CD4-positive, CD25-positive, alpha-beta regulatory T cell (primary cell): ENCODE measurements at regions not wholly inside any gene's neighbourhood (a gene's known extent, or its start where the extent isn't known, plus 50 kb on each side); places are given as distances from the start of the nearest gene placed in this dataset.
A peak's percentile ranks its signal among the peaks of the same experiment; 100 is the strongest.

Experiments used
- ATAC-seq, 2 donors: fragments of 150-1000 bp; cut with Tn5 transposase; one replicate each; pipeline ENCODE4 v1.10.0; 2021; ENCODE audit warnings: low read depth in 2 of 2, moderate number of reproducible peaks in 2 of 2, moderate library complexity in 1 of 2
- DNase-seq, 3 donors: peaks; one replicate each; pipeline versions ENCODE4 v3.0.0 to v3.0.0-alpha.2; 2012 to 2022; ENCODE audit warnings: mixed read lengths in 1 of 3
- H3K27ac ChIP-seq: one replicate; pipeline ENCODE4 v1.7.0; 2013; ENCODE audit warnings: mild to moderate bottlenecking, low read length; ENCODE audit not compliant: insufficient read depth, poor library complexity, severe bottlenecking
- H3K27me3 ChIP-seq: one replicate; pipeline ENCODE4 v1.7.0; 2013; ENCODE audit warnings: low read length; ENCODE audit not compliant: control insufficient read depth, insufficient read depth
- H3K36me3 ChIP-seq: one replicate; pipeline ENCODE4 v1.7.0; 2013; ENCODE audit warnings: mild to moderate bottlenecking, low read length, moderate library complexity; ENCODE audit not compliant: control insufficient read depth, insufficient read depth
- H3K4me1 ChIP-seq: 2 replicates; pipeline ENCODE4 v1.7.0; 2013; ENCODE audit warnings: mild to moderate bottlenecking, low read length; ENCODE audit not compliant: insufficient read depth, control insufficient read depth, poor library complexity, severe bottlenecking
- H3K4me3 ChIP-seq: one replicate; pipeline ENCODE4 v1.7.0; 2013; ENCODE audit warnings: low read depth, mild to moderate bottlenecking, low read length, moderate library complexity
- H3K9me3 ChIP-seq, 2 experiments: 1 replicate in 1 of 2; 2 replicates in 1 of 2; pipeline ENCODE4 v1.7.0; 2013; ENCODE audit warnings: low read length in 2 of 2, mild to moderate bottlenecking in 1 of 2, moderate library complexity in 1 of 2; ENCODE audit not compliant: control insufficient read depth in 2 of 2
- H3K27ac Mint-ChIP-seq, 3 donors: one replicate each; pipeline ENCODE4 v1.8.0; 2020 to 2022; ENCODE audit warnings: mild to moderate bottlenecking in 3 of 3, mixed read lengths in 3 of 3, moderate library complexity in 2 of 3
- H3K27me3 Mint-ChIP-seq: one replicate; pipeline ENCODE4 v1.8.0; 2022; ENCODE audit warnings: mild to moderate bottlenecking, mixed read lengths
- H3K36me3 Mint-ChIP-seq: one replicate; pipeline ENCODE4 v1.8.0; 2020; ENCODE audit warnings: mixed read lengths
- H3K4me1 Mint-ChIP-seq, 4 donors: one replicate each; pipeline ENCODE4 v1.8.0; 2020 to 2022; ENCODE audit warnings: mixed read lengths in 4 of 4, mild to moderate bottlenecking in 1 of 4
- H3K4me3 Mint-ChIP-seq, 4 donors: one replicate each; pipeline ENCODE4 v1.8.0; 2020 to 2022; ENCODE audit warnings: mild to moderate bottlenecking in 4 of 4, mixed read lengths in 4 of 4, moderate library complexity in 3 of 4
- H3K9me3 Mint-ChIP-seq, 7 donors: one replicate each; pipeline ENCODE4 v1.8.0; 2020 to 2022; ENCODE audit warnings: mixed read lengths in 7 of 7, mild to moderate bottlenecking in 3 of 7, moderate library complexity in 2 of 7

DNA sequence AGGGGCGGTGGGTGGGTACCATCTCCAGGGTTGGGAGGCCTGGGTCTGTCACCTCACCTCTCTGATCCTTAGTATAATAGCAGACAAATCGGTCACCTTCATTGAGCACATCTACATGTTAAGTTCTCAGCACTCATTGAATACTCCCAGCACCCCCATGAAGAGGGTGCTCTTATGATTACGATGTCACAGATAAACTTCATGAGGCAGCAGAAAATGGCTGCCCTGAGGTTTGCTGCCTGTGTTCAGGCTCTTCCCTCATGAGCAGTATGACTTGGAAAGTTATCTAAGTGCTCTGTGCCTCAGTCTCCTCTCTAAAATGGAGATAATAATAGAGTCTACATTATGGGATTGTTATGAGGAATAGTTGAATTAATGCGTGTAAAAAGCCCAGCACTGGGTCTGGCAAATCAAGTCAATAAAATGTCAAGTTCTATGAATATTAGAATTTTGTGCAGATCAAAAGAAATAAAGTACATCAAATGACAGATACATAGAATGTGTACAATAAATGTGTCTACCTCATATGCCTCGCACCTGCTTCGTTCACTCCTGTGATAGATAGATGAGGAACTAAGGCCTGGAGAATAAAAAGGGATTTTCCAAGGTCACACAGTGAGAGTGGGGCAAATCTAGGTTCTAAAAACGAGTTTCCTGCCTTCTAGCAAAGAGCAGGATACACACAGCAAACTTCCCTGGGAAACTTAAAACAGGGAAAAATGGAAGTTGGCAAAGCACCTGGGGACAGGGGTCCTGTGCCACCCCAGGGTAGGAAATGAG, 142.2 kb upstream of the MRPS22 start:
- no peaks in the 10 kb centered on the region for H3K36me3 Mint-ChIP-seq
- H3K4me1 Mint-ChIP-seq = no peaks in the 10 kb centered on the region
- no peaks in the 10 kb centered on the region for H3K27me3 ChIP-seq
- peaks cover 0 to 7% (median 4%) of the 10 kb centered on the region in 7 donors for H3K9me3 Mint-ChIP-seq
- no peaks in the 10 kb centered on the region for H3K36me3 ChIP-seq
- H3K4me3 Mint-ChIP-seq = no peak overlapping the region
- no peaks in the 10 kb centered on the region for H3K4me1 ChIP-seq
- H3K27ac Mint-ChIP-seq = no peak overlapping the region
- H3K4me3 ChIP-seq = no peak overlapping the region
- DNase-seq (no peak), ATAC-seq (no peak)
- H3K27ac ChIP-seq = no peak overlapping the region
- H3K27me3 Mint-ChIP-seq = peaks cover 6% of the 10 kb centered on the region
- peaks cover 0 to 3% of the 10 kb centered on the region in 2 experiments for H3K9me3 ChIP-seq

DNA sequence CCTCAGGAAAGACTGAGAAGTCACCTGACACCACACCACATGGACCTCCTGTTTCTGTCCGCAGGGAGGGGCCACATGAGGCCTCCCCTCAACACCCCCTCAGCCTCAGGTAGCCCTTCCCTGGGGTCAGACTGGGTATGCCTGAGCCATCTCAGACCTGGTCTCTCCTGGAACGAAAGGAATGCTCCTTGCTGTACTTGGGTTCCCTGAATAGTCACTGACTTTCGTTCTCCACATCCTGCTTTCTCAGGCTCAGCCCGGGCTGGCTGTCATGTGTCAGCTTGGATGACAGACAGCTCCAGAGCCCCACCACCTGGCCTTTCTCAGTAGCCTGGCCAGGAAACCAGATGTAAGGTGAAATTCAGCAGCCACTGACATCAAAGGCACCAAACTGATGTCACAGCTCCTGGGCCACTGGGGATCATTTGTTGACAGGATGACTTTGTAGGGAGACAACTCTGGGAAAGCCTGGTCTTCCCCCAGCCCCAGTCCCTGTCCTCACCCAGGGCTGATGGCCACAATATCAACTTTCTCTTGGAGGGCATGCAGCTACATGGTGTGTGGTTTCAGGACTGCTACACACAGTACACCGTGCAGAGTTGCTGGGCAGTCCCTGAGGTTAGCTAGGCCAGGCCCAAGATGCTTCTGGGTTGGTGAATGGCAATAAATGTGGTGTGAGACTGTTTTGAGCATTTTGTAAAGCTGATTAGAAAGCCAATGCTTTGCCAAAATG, 141.4 kb upstream of the MRPS22 start:
- ATAC-seq (no peak), DNase-seq (peak in 1 of 3 donors; percentile 21)
- Histone ChIP-seq H3K27me3 (no peaks in the 10 kb centered on the region), H3K36me3 (no peaks in the 10 kb centered on the region), H3K27ac (no peak overlapping the region), H3K4me3 (no peak overlapping the region), H3K4me1 (no peaks in the 10 kb centered on the region), H3K9me3 (no peaks in the 10 kb centered on the region)
- Mint-ChIP-seq H3K9me3 (peaks cover 0 to 5% (median 0%) of the 10 kb centered on the region in 7 donors), H3K4me3 (no peak overlapping the region), H3K36me3 (no peaks in the 10 kb centered on the region), H3K27me3 (peaks cover 6% of the 10 kb centered on the region), H3K4me1 (no peaks in the 10 kb centered on the region), H3K27ac (no peak overlapping the region)

DNA sequence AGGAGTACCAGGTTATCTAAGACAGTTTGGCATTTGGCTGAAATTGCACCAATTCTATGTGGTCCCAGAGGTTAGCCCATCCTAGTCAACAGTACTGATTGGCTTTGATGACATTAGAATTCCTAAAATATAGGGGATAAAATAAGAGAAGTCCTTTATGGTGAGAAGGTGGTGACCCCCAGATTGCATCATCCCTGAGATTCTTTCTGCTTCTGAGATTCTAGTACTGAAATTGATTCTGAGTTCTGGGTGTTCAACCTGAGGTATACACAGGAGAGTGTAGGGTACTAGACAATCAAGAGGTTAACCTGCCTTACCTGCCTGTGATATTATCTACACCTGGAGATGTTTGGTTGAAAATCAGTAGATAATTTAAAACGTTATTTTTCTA, 140.9 kb upstream of the MRPS22 start:
- Histone ChIP-seq H3K4me3 (no peak overlapping the region), H3K27me3 (no peaks in the 10 kb centered on the region), H3K9me3 (no peaks in the 10 kb centered on the region), H3K4me1 (no peaks in the 10 kb centered on the region), H3K27ac (no peak overlapping the region), H3K36me3 (no peaks in the 10 kb centered on the region)
- peaks cover 0 to 2% (median 0%) of the 10 kb centered on the region in 7 donors for H3K9me3 Mint-ChIP-seq
- no peak overlapping the region for H3K27ac Mint-ChIP-seq
- no peak for DNase-seq
- ATAC-seq = no peak
- no peak overlapping the region for H3K4me3 Mint-ChIP-seq
- H3K36me3 Mint-ChIP-seq = no peaks in the 10 kb centered on the region
- H3K27me3 Mint-ChIP-seq = peaks cover 6% of the 10 kb centered on the region
- H3K4me1 Mint-ChIP-seq = no peaks in the 10 kb centered on the region

DNA sequence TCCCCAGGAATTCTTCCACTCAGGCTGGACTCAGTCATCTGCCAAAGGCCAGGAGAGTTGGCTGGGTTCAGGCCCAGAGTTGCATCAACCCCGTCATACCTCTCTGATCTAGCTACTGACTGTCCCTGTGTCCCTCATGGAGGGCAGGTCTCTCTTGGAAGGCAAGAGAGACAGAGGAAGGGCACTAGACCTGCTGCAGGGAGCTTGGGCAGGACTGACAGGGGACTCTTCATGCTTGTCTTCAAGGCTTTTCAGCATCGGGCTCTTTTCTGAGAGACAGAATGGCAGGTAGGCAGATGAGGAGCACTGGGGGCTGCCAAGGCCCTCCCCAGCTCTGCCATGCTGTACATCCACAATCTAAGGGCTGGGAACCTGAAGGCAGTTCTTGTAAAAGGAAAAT, 140.1 kb upstream of the MRPS22 start:
- Mint-ChIP-seq H3K36me3 (no peaks in the 10 kb centered on the region), H3K4me1 (no peaks in the 10 kb centered on the region)

DNA sequence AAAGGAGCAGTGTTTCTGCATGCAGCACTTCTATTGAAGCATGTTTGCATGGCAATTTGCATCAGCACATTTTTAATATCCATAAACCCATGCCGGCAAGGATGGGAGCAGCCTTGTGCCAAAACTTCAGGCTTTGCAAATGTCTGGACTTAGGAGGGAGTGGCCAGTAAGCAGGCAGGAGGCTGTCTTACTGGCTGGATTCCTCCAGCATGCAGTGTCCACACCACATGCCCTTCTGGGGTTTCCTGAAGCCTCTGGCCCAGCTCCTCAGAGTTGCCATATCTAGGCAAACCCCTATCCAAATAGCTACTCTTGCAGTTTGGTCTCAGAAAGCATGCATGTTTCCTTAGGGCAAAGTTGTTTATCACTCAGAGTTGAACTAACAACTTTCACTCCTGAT, 139.1 kb upstream of the MRPS22 start:
- no peak overlapping the region for H3K4me3 Mint-ChIP-seq
- Histone ChIP-seq H3K27ac (no peak overlapping the region), H3K36me3 (no peaks in the 10 kb centered on the region), H3K4me3 (no peak overlapping the region), H3K27me3 (no peaks in the 10 kb centered on the region), H3K4me1 (no peaks in the 10 kb centered on the region), H3K9me3 (no peaks in the 10 kb centered on the region)
- H3K9me3 Mint-ChIP-seq = peaks cover 0 to 4% (median 0%) of the 10 kb centered on the region in 7 donors
- no peaks in the 10 kb centered on the region for H3K36me3 Mint-ChIP-seq
- no peak overlapping the region for H3K27ac Mint-ChIP-seq
- H3K4me1 Mint-ChIP-seq = no peaks in the 10 kb centered on the region
- DNase-seq (no peak), ATAC-seq (no peak)
- H3K27me3 Mint-ChIP-seq = peaks cover 6% of the 10 kb centered on the region

More for the DNA sequence above, 140.1 kb upstream of the MRPS22 start:
- Histone ChIP-seq H3K4me1 (no peaks in the 10 kb centered on the region), H3K36me3 (no peaks in the 10 kb centered on the region), H3K9me3 (no peaks in the 10 kb centered on the region), H3K4me3 (no peak overlapping the region), H3K27me3 (no peaks in the 10 kb centered on the region), H3K27ac (no peak overlapping the region)
- no peak for DNase-seq
- peaks cover 6% of the 10 kb centered on the region for H3K27me3 Mint-ChIP-seq
- ATAC-seq = no peak
- H3K4me3 Mint-ChIP-seq = no peak overlapping the region
- H3K27ac Mint-ChIP-seq = no peak overlapping the region
- peaks cover 0 to 1% (median 0%) of the 10 kb centered on the region in 7 donors for H3K9me3 Mint-ChIP-seq

DNA sequence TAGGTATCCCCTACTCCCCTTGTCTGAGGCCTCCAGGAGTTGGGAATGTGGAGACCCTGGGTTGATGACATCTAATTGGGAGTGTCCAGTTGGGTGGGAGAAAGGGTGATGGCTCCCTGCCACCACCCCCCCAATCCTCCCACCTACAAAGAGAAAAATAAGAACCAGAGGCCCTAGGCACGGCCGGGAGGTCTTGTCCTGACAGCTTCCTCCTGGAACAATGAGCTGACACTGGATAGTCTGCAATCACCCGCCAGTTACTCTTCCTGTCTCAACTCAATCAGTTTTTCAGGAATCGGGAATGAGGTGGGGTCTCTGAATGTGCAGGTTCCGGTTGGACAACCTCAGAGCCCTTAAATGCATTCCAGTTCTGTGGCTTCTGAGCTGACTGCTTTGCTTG, 129.9 kb upstream of the MRPS22 start:
- no peaks in the 10 kb centered on the region for H3K4me1 Mint-ChIP-seq
- H3K36me3 Mint-ChIP-seq = no peaks in the 10 kb centered on the region
- no peak overlapping the region for H3K27ac Mint-ChIP-seq
- no peaks in the 10 kb centered on the region for H3K4me1 ChIP-seq
- H3K4me3 Mint-ChIP-seq = no peak overlapping the region
- no peaks in the 10 kb centered on the region for H3K9me3 ChIP-seq
- ATAC-seq (no peak), DNase-seq (no peak)
- no peak overlapping the region for H3K27ac ChIP-seq
- H3K9me3 Mint-ChIP-seq = peaks cover 0 to 5% (median 3%) of the 10 kb centered on the region in 7 donors
- H3K27me3 ChIP-seq = no peaks in the 10 kb centered on the region
- H3K27me3 Mint-ChIP-seq = peaks cover 10% of the 10 kb centered on the region
- H3K36me3 ChIP-seq = no peaks in the 10 kb centered on the region
- no peak overlapping the region for H3K4me3 ChIP-seq

DNA sequence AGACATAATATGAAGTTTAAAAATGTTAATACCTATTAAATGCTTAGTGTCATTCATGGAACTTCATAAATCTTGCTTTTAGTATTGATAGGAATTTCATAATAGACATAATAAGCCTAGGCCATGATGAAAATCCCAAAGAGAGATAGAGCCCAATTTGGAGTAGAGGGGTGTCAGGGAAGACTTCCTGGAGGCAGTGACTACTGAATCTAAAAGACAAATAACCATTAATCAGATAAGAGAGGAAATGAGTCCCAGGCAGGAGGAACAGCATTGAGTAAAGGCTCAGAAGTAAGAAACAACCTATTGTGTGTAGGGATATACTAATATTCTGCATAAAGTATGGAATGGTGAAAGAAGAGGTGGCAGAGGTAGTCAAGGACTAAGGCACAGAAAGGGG, 126.9 kb upstream of the MRPS22 start:
- ATAC-seq (no peak), DNase-seq (no peak)
- no peaks in the 10 kb centered on the region for H3K27me3 ChIP-seq
- no peaks in the 10 kb centered on the region for H3K36me3 ChIP-seq
- no peak overlapping the region for H3K4me3 ChIP-seq
- peaks cover 10% of the 10 kb centered on the region for H3K27me3 Mint-ChIP-seq
- no peaks in the 10 kb centered on the region for H3K9me3 ChIP-seq
- H3K27ac Mint-ChIP-seq = no peak overlapping the region
- no peaks in the 10 kb centered on the region for H3K4me1 ChIP-seq
- no peak overlapping the region for H3K4me3 Mint-ChIP-seq
- H3K4me1 Mint-ChIP-seq = no peaks in the 10 kb centered on the region
- H3K9me3 Mint-ChIP-seq = peaks cover 0 to 3% (median 0%) of the 10 kb centered on the region in 7 donors
- H3K36me3 Mint-ChIP-seq = no peaks in the 10 kb centered on the region
- no peak overlapping the region for H3K27ac ChIP-seq
